ENCODE measurements at regions not wholly inside any gene's neighbourhood (a gene's known extent, or its start where the extent isn't known, plus 50 kb on each side); places are given as distances from the start of the nearest gene placed in this dataset.

DNA sequence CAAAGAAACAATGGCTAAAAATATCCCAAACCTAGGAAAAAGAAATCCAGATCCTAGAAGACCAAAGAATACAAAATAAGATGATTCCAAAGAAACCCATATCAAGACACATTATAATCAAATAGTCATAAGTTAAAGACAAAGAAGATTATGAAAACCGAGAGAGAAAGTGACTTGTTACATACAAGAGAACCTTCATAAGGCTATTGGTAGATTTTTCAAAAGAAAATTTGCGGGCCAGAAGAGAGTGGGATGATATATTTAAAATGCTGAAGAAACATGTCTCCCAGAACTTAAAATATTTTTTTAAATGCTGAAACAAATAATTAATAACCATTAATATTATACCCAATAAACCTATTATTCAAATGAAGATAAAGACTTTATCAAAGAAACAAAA lies 687.3 kb downstream of the TLE4 start:
- DNase-seq, result no peak

DNA sequence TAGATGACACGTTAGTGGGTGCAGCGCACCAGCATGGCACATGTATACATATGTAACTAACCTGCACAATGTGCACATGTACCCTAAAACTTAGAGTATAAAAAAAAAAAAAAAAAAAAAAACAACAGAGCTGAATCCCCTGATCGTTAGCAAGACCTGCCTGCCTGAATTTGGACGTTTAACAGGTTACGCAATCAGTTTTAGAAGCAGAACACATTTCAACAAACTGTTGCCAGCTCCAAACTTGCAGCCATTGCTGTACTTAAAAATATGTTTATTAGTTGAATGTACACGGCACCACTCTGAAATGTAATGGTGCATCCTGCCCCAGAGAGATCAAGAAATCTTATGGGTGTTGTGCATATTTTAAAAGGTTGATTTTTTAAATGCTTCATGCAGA lies 680.0 kb downstream of the TLE4 start:
- DNase-seq, result no peak

DNA sequence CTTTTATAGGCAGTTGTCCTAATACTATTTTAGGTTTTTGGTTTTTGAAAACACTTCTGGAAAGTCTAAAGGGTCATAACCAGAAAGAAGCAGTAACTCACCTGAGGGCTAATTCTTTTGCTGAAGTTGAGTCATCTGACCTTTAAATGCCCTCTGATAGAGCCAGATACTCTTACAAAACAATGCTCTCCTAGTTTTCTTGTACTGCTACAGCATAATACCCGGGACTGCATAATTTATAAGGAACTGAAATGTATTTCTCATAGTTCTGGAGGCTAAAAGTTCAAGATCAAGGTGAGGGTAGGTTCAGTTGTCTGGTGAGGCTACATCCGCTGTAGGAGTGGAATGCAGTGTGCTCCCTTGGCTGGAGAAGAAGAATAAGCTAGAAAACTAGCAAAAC lies 670.3 kb downstream of the TLE4 start:
- no peak for DNase-seq

DNA sequence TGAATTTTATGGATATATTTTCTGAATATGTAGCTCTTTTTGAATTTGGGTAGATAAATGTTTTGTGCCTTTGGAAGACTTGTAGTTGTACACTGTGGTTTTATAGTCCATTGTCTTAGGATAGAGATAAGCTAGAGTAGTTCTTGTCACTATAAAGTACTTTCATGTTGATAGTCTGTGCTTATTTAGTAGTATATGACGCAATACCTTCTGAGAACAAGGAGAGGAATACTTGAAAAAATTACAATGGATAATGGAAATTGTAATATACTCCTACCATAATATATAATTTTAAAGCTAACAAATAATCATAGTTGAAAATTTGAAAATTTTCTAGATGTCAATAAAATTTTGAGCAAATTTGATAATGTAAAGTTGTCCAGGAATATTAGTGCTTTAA lies 664.0 kb downstream of the TLE4 start:
- no peak for DNase-seq

DNA sequence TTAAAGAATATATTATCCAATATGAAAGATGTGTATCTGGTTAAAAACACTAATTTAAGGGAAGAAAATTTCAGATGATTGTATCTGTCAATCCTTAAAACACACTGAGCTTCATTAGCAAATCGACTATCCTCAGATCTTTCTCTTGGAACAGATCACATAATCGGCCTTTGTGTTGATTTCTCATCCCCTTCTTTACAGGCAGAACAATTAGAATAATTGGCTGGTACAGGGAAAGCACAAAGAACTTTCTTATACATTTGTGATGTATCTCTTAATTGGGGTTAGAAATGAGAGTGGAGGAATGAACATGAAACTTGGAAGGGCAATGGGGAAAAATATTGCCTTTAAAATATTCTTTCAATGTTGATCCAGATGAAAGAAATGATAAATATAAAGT lies 662.1 kb downstream of the TLE4 start:
- no peak for DNase-seq

DNA sequence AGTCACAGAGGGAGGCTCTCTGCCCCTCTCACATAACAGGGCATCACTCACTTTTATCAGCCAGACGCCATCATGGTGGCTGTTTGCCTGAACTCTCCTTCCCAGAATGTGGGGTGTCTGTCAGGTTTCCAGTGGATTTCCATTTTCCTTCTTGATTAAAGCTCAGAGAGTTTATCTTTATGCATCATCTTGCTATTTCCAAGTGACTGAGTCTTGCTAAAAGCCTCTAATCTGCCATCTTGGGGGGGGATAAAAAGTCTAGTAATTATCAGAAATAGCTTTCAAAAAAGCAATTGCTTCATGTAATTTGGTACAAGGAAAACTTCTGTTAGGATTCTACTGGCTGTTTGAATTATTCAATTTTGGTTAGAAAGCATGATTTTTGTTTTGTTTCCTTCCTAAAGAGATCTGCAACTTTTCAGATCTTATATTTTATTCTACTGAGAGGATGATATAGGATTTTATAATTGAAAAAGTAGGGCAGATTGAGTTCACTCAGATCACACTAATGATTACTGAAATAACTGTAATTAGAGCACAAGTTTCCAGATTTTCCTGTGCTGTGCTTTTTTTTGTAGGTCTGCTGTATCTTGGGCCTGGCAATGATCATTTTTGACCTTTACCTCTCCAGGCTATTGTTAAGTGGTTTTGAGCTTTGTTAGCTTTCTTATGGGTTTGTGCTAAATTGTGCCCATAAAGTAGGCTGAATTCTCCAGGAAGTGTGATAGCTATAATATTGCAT lies 661.5 kb downstream of the TLE4 start:
- DNase-seq, result no peak

DNA sequence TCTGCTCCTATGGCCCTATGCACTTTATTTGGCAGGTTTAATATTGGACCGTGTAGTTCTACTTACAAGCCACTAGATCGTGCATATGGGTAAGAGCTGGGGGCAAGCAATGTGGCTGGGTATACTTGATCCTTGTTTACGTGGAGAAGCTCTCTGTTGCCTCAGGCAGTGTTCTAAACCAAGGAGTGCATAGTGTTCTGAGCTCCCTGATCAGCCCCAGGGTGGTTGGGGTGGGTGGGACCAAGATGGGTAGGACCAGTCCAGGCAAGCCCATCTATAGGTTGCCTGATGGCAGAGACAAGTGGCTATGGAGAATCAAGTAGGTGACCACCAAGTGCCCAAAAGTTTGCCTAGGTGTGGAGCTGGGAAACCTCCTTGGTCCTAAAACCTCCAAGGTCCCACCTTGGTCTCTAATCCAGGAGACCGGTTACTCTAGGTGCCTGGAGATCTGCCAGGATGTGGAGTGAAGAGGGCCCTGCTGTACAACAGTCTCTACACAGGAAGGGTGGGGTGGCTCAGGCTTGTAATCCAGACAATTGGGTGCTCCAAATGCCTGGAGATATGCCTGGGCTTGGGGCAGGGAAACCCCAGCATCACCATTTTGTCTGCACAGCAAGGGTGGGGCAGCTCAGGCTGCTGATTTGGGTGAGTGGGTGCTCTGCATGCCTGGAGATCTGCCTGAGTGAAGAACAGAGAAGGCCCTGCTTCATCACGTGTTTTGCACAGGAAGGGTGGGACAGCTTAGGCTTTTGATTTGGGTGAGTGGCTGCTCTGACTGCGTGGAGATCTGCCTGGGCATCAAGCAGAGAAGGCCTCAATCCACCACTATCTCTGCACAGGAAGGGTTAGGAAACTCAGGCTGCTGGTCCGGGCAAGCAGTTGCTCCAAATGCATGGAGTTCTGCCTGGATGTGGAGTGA lies 659.8 kb downstream of the TLE4 start:
- DNase-seq, result no peak

DNA sequence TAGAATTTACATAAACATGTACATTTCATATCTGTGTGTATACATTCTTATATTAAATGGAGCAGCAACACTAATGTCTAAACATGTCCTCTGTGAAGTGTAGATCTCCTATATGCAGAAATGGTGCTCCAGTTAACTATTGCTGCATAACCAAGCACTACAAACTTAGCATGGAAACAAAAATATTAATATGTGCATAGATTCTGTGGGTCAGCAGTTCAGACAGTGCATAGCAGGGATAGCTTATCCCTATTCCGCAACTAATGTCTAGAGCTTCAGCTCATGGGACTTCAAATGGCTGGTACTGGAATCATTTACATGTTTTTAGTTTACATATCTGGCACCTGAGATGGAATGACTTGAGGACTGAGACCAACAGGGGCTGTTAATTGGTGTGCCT lies 652.1 kb downstream of the TLE4 start:
- no peak for DNase-seq

DNA sequence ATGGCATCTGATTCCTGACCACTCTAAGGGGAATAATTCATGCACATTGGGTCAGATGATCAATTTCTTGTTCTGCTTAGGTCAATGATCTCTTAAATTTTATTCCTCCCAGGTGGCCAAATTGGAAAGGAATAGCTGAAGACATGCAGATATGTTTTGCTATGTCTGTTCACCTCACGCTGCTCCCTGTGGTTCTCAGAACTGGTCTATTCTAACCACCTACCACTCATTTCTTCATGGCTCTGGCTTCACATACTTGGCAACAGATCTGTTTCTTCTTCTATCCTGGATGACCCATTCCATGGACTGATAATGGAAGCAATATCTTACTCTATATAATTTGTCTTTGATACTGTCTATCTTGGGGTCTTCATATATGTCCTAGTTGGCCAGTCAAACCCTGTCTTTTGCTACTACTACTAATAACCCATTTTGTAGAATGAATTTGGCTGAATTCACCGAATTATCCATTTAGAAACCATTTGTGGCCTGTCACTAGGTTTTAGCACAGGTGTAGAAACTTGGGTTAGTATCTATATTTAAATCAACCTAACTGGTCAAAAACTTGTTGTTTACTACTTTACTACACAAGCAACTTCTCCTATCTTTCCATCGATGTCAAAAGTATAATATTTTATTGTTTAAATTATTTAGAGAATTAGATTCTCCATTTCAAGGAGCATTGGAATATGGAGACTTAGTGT lies 650.9 kb downstream of the TLE4 start:
- no peak for DNase-seq

DNA sequence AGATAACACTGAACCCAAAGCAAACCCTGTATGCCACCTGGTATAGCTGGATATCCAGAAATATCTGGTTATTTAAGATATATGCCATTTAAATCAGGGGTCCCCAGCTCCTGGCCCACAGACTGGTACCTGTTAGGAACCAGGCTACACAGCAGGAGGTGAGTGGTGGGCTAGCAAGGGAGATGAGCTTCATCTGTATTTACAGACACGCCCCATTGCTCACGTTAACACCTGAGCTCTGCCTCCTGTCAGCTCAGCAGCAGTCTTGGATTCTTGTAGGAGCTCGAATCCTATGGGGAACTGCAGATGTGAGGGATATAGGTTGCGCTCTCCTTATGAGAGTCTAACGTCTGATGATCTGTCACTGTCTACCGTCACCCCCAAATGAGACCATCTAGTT lies 646.6 kb downstream of the TLE4 start:
- DNase-seq, result no peak

DNA sequence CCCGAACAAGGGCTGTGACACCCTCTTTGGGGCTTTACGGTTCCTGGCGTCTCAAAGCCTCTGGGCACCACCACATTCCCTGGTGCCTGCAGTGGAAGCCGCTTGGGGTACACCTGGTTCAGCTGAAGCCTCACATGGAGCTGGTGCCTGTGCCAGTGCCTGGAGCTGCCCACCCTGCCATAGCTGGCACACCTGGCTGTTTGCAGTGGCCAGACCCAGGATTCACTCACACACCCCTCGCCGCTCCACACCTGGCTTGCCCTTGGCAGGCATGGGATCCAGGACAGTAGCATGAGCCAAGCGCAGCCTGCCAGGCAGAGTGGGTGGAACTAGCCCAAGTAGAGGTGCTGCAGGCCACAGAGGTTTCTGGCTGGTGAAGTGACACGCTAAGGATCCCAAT lies 641.8 kb downstream of the TLE4 start:
- DNase-seq, result no peak

DNA sequence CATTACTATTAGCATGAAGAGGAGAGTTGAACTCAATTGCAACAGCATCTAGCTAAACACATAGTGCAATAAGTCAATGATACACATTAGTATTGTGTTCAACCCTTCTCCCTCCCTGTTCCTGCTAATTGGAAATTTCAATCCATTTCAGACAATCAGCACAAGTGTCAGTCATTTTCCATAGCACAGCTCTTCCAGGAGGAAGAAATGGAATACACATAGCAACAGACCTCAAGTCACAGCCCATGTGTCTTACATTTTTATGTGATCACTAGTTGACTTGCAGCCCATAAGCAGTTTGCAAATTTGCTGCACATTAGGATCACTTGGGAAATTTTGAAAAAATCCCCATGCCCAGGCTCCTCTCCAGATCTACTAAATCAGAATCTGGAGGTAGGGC lies 636.9 kb downstream of the TLE4 start:
- DNase-seq, result no peak

DNA sequence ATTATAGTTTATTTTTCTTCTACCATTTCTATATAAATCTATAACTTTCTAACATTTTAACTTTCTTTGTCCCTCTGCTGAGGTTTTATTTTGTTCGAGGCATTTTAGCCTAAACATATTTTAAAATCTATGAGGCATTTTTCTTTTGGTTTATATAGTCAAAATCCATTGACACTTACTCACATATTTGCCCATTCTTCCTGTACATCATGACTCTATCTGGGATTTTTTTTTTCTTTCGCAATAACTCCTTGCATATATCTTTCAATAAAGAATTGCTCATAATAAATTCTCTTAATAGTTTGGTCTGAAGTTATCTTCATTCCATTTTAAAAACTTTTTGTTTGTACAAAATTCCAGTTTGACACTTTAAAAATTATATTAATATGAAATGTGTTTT lies 632.3 kb downstream of the TLE4 start:
- no peak for DNase-seq

DNA sequence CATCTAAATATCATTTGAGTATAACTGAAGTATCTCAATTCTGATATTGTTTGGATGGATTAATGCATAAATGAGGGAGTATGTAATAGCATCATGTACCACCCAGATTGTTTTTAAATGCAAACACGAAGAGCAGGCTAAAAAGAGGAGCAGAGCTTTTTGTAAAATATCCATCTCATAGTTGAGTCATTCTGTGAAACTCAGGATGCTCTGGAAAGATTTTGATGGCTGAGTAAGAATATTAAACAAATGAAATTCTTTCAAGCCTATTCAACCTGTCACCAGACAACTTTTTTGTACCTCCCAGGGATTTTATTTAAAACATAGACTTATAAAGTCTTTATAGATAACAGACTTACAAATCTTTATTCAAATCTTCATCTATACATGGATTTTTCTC lies 625.9 kb downstream of the TLE4 start:
- no peak for DNase-seq

DNA sequence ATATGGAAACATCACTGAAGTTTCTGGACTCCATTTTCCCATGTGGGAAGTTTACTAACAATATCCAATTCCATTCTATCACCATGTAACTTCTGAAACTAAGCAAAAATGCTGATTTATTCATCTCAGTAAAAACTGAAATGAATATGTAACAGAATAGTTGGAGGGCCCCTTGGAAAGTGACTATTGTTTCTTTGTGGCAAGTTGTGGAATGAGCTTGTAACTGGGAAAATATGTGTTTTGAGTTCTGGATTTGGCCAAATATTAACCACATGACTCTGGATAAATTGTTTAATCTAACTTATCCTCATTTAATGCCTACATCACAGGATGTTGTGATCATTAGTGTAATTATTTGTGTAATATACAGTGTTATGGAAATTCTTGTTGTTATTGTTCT lies 619.3 kb downstream of the TLE4 start:
- no peak for DNase-seq

DNA sequence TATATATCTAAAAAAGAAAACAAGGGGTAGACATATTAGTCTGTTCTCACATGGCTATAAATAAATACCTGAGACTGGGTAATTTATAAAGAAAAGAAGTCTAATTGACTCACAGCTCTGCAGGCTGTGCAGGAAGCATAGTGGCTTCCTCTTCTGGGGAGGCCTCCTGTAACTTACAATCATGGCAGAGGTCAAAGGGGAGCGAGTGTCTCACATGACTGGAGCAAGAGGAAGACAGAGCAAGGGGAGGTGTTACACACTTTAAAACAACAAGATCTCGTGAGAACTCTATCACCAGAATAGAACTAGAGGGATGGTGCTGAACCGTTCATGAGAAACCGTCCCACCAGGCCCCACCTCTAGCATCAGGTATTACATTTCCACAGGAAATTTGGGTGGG lies 616.8 kb downstream of the TLE4 start:
- DNase-seq, result no peak

DNA sequence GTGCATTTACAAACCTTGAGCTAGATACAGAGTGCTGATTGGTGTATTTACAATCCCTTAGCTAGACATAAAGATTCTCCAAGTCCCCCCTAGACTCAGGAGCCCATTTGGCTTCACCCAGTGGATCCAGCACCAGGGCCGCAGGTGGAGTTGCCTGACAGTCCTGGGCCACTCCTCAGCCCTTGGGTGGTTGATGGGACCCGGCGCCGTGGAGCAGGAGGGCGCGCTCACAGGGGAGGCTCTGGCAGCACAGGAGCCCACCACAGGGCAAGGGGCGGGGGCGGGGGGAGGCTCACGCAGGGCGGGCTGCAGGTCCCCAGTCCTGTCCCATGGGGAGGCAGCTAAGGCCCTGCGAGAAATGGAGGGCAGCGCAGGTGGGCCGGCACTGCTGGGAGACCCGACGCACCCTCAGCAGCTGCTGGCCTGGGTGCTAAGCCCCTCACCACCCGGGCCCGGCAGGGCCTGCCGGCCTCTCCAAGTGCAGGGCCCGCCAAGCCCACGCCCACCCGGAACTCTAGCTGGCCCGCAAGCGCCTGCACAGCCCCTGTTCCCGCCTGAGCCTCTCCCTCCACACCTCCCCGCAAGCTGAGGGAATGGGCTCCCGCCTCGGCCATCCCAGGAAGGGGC lies 613.5 kb downstream of the TLE4 start:
- no peak for DNase-seq

DNA sequence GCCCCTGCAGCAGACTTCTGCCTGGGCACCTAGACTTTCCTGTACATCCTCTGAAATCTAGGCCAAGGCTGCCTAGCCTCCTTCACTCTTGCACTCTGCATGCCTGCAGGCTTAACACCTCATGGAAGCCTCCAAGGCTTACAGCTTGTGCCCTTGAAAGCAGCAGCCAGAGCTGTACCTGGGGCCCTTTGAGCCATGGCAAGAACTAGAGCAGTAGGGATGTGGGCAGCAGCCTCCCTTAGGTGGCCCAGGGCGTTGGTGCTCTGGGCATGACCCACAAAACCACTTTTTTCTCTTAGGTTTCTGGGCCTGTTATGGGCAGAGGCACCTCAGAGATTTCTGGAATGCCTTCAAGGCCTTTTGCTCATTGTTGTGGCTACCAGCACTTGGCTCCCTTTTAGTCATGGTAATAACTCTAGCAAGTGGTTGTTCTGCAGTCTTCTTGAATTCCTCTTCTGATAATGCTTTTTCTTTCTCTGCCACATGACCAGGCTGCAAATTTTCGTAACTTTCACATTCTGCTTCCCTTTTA lies 606.2 kb downstream of the TLE4 start:
- no peak for DNase-seq

DNA sequence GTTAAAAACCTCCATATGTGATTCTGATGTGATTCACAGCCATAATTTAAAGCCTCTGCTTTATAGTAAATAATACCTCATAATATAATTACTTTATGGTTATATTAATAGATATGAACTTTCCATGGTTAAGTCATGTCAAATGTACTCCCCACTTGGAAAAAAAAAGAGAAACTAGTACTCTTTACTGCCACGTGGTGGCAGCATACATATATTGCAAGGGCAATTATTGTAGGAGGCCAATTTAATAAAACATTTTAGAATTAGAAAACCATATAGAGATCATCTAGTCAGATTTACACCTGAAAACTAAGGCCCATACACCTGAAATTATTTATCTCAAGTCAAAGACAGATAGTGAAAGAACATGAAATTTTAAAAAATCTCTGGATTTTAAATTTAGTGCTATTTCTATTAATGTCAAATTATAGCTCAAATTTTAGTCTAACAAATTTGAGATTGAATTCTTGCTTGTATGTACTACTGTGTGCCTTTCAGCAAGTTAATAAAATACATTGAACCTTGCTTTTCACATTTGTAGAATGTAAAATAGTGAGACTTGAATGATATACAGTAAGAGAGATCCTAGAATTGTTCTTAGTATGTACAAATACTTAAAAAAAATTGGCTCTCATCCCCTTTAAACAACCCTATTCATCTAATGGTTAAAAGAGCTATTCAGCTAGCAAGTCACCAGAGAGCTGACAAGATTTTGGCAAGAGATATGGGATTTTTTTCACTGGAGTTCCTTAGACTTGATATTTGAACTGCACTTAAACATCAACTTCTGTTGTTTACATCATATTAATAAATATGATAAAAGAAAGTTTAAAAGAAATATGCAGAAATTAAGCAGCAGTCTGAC lies 603.8 kb downstream of the TLE4 start:
- DNase-seq, result peak; percentile 13

DNA sequence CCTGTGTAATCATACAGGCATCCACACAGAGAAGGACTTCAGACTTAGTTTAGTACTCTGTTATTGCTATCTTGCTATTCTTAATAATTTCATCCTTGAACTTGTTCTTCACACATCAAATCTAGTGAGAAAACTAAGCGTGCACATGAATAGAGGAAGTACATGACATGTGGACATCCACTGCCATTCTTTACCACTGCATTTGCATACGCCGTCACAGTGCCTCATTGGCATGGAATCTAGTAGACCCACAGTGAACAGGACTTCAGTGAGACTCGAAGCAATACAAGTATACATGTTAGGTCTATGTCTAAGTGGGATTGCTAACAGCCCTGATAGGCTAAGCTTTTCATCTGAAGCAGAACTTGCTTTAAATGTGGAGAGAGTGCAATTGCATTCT lies 592.1 kb downstream of the TLE4 start:
- no peak for DNase-seq

DNA sequence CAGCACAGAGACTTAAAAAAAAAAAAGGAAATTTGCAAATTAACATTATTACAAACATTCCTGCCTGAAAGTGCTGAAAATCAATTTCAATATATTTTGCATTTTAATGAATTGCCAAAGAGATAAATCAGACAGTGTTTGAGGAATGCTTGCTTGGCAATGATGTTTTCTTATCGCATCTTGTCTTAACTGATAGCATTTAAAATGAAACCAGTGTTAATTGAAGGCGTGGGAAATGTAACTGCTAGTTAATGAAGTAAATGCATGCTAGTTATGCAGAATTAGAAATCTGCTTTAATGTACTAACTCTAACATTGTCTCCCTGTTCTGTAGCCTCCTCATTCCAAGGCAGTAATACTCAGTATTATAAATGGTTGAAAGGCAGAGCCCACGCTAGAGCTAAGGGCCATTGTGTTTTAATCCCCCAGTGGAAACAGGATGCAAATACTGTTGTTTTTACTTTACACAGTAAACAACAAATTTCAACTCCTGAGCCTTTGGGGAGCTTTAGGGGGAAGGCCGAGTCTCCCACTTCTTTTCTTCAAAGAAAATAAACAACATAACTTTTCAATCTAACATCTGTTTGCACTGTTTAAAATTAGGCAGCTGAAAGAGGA lies 586.9 kb downstream of the TLE4 start:
- no peak for DNase-seq

DNA sequence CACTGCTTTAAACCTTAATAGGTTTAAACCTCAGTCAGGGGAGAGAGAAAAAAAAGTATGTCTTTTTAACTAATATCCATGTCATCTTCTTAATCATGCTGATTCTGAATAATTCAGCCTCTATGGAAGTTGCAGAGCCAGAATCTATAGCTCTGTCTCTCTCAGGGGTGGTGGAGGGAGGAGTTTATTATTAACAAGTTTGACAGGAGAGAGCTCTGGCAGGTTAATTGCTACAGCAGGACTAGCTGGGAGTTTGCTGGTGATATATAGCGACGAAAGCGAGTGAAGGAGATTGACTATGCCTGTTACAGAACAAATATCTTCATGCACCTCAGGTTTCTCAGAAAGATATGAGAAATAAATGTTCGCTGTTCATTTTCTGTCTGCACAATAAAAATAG lies 586.4 kb downstream of the TLE4 start:
- DNase-seq, result no peak
